UCSD-AML1 (cell line): ENCODE measurements at regions not wholly inside any gene's neighbourhood (a gene's known extent, or its start where the extent isn't known, plus 50 kb on each side); places are given as distances from the start of the nearest gene placed in this dataset.
"Not testable (repeated sequence)": the region's sequence is repeated elsewhere in the genome, so short reads cannot be mapped to it uniquely, and the experiment has no call there.

Experiments
- DNase-seq: peaks from one replicate; lab custom pipeline; 2025; ENCODE audit not compliant: unreplicated experiment; lab: John Stamatoyannopoulos, UW

DNA sequence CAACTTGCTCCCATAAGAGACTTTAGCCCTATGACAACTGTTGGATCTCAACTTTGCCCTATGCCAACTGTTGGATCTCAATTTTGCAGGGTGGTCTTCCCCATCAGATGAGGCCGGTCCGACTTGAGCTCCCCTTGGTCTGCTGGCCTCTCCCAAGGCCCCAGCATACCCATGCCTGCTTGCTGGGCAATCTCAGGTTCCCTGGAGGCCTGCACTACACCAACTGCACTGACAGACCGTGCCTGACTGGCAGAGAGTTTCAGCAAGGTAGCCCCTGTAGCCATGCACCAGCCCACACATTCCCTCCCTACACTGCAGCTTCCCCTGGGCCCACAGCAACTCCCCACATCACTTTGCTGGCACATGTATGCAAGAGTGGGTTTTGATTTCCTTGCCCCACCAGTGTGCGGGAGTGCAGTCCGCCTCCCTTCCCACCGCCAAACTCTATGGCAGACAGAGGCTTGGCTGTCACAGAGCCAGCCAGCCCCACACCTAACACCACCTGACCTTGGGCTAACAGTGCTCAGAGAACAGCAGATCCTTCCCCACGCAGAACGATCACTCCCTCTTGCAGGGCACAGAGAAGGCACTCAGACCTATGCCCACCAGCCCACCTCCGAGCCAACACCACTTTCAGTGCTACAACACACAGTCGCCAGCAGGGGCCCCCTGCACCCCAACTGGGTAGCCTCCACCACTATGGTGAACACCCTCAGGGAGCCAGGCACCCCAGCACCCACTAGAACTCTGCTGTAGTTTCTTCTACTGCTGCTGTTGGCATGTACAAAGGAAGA is 279.9 kb upstream of the COX7C start:
- no peak for DNase-seq

DNA sequence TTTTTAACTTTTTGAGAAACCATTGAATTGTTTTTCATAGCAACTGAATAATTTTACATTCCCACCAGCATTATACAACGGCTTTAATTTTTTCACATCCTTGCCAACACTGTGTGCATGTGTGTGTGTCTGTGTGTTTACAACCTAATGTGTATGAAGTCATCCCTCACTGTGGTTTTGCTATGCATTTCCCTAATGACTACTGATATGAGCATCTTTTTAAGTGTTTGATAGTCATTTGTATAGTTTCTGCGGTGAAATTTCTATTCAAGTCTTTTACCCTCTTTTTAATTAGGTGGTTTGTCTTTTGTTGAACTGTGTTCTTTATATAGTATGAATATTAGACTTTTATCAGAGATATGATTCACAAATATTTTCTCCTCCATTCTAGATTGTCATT is 263.1 kb upstream of the COX7C start:
- DNase-seq = no peak

DNA sequence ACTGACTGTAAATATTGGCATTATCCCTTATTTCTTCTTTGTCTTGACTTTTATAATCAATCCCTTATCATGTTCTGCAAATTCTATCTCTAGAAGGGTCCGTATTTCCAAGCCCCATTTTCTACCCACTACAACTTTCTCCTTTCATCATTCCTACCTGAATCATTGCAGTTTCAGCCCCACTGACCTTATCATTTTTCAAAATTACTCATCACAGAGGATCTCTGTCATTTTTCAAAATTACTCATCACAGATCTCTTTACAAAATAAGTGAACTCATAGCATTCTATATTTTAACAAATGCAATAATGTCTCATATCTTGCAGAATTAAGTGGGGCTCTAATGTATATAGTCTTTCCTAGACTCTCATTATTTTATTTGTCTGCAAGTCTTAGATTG is 256.9 kb upstream of the COX7C start:
- no peak for DNase-seq

DNA sequence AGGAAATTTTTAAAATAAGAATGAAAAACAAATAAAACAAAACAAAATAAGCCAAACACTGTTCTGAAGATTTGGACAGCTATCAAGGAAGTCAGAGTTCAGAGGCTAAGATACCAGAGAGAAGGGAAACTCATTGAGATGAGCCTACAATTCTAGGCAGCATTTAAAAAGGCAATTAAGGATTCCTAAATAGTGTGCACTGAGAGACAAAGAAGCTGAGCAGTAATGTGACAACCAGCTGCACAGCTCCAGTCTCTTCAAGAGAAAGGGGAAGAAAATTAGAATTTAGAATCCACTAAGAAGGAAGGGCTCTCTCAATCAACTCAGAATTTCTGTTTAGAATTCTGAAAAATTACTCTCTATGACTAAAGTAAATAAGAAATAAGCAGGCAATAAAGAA is 246.7 kb upstream of the COX7C start:
- no peak for DNase-seq

DNA sequence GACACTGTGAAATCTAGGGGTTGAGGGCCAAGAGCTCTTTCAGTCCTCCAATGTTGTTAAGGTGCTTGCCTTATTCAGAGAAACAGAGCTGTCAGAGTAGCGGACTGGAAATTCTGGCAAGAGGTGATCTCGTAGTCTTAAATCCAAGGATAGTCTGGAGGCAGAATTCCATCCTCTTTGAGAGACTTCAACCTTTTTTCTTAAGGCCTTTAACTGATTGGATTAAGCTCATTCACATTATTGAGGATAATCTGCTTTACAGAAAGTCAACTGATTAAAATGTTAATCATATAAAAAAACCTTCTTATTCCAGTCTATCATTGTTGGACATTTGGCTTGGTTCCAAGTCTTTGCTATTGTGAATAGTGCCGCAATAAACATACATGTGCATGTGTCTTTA is 243.1 kb upstream of the COX7C start:
- DNase-seq = no peak

DNA sequence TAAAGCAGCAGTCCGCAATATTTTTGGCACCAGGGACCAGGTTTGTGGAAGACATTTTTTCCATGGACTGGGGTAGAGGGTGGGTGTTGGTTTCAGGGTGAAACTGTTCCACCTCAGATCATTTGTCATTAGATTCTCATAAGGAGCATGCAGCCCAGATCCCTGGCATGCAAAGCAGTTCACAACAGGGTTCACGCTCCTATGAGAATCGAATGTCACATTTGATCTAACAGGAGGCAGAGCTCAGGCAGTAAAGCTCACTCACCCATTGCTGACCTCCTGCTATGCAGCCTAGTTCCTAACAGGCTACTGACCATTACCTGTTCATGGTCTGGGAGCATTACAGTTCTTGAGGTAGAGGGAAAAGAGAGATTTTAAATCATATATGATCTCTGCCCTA is 241.5 kb upstream of the COX7C start:
- DNase-seq = no peak

DNA sequence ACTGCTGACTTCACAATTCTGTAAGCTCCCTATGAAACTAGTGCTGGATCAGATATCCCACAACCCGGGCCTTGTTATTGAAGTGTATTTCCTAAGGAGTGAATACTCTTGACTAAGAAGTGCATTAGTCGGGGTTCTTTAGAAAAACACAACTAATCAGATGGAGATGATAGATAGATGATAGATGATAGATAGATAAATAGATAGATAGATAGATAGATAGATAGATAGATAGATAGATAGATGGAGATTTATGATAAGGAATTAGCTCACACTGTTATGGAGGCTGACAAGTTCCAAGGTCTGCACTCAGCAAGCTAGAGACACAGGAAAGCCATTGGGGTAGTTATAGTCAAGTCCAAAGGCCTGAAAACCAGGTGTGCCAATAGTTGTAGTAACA is 214.6 kb upstream of the COX7C start:
- DNase-seq = no peak

DNA sequence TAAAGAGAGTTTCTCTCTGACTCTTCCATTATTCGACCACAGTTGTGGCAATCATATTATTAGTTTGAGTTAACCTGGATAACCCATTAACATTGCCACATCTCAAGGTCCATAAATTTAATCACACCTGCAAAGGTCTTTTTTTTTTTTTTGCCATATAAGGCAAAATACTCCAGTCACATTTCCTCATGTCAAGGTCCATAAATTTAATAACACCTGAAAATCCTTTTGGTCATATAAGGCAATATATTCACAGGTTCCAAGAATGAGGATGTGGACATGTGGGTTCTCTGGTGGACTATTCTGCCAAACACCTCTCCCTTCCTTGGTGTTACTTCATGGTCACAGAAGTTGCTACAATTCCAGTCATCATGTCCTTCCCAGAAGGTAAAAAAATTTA is 213.5 kb upstream of the COX7C start:
- no peak for DNase-seq

DNA sequence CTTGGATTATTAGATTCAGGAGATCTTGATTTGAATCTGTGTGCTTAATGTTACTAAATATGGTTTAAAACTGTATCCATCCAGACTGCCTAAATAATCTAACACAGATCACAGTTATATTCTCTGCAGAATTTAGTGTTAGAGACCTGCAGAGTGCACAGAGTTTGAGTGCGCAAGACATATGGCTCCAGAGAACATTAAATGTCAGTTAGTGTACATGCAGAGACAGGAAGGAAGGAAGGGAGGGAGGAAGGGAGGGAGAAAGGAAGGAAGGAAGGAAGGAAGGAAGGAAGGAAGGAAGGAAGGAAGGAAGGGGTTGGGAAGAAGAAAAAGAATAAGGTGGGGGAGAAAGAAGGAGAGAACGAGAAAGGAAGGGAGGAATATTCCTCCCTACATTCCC is 210.0 kb upstream of the COX7C start:
- DNase-seq = no peak

DNA sequence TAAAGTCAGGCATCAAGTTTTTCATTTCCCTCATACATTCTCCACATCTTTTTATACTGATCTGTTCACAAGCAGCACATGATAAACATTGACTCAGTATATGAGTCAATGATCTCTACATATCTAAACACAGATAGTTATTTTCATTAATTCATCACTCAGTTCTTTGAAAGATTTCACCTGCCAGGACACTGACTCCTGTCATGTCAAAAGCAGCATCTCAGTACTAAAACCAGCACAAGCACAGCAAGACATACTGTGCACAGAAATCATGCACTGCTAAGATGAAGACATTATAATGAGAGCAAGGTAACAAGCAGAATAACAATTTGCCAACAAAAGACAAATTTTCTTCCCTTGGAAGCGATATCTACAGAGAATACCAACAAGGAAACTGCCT is 206.1 kb upstream of the COX7C start:
- DNase-seq = no peak

DNA sequence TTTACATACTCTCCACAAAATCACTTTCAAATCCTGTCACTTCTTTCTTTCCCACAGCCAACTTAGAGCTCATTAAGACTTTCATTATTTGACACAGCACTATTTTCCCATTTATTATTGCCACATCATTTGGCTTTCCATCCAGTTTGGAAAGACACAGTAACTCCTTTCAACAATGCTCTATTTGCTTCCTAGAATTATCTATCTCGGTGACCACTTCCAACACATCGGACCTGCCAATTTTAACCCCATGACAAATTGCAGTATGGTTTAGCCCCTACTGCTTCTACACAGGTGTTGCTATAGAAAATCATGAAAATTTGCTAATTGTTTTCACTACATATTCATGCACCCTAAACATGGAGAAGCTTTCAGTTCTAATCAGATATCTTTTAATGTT is 190.6 kb upstream of the COX7C start:
- no peak for DNase-seq

DNA sequence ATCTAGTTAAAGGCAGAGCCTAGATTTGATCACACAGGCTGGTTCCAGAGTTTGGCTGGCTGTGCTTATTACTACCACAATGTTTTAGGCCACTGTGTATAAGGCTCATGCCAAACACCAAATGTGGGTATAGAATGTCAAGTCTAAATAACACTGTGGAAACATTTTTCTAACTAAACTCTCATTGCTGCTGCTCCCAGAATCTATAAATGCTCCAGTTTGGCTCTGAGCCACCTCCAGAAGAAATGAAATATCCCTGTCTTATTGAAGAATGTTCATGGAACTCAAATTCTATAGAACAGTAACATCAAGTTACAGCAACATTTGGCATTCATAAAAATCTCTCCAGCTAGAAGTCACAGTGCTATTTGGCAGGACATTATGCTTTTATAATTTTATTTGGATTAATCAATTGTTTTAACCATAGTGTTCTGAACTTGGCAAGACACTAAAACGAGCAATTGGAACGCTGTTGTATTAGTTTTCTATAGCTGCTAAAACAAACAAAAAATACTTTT is 178.1 kb upstream of the COX7C start:
- DNase-seq = no peak

DNA sequence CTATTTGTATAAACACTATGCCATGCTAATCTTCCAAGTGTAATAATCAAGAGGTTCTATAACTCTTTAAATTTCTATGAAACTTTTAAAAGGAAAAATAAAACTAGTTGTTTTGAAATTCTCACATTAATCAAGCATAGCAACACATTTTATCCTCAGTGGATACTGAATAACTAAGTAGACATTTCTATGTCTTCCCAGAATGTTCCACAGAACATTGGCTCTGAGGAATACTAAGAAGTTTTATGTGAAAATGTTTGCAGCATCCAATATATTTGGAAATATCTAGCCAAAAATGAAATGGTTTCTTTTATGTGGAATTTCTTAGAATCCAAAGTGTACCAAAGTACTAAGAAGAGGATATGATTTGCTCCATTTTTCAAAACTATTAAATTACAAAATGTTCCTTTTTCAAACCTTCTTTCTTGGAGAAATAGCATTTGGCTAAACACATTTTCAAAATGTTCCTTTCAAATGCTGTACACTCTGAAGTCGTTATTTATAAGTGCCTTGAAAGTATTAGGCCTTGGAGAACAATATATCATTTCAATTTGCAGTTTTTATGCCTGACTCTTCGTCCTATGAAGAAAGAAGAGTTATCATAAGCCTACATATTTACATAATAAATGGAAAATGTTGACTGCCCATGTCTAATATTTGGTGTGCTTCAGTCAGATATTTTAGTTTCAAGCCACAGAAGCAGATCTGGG is 175.6 kb upstream of the COX7C start:
- DNase-seq = no peak

DNA sequence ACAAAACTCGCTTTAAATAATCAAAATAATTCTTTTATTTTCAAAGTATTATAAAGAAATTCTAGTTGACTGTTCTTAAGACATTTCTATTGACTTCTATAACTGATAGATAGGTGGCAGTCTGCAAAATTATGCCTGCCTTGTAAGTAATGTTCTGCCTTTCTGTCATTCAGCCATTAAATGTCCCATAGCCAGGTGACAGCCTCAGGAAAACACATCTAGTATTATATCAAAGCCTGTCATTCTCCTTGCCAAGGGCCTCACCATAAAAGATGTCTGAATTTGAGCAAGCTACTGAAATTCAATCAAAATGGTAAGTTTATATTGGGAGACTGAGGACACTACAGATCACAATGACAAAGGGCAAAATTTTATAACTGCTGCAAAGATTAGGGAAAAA is 170.4 kb upstream of the COX7C start:
- DNase-seq = no peak

DNA sequence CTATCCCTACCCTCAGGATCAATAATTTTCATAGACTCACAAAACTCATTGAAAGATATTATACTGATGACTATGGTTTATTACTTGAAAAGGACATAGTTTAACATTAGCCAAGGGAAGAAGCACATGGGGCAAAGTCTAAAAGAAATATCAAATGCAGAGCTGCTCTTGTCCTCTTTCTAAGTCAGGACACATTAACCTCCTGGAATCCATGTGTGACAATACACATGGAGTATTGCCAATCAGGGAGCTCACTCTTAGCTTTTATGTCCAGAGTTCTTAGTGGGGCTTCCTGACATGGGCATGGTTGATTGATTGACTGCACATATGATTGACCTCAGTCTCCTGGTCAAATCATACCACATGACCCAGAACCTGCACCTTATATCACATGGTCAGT is 165.5 kb upstream of the COX7C start:
- no peak for DNase-seq

DNA sequence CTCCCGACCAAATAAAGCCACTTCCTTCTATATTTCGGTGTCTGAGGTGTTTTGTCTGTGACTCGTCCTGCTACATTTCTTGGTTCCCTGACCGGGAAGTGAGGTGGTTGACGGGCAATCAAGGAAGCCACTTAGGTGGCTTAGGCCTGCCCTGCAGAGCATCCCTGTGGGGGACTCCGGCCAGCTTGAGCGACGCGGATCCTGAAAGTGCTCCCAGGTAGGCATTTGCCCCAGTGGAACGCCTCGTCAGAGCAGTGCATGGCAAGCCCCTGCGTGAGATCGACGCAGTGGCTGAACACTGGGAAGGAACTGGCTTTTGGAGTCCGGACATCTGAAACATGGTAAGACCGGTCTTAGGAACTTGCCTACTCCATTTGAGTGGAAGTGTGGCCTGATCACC is 157.2 kb upstream of the COX7C start:
- DNase-seq = no peak

DNA sequence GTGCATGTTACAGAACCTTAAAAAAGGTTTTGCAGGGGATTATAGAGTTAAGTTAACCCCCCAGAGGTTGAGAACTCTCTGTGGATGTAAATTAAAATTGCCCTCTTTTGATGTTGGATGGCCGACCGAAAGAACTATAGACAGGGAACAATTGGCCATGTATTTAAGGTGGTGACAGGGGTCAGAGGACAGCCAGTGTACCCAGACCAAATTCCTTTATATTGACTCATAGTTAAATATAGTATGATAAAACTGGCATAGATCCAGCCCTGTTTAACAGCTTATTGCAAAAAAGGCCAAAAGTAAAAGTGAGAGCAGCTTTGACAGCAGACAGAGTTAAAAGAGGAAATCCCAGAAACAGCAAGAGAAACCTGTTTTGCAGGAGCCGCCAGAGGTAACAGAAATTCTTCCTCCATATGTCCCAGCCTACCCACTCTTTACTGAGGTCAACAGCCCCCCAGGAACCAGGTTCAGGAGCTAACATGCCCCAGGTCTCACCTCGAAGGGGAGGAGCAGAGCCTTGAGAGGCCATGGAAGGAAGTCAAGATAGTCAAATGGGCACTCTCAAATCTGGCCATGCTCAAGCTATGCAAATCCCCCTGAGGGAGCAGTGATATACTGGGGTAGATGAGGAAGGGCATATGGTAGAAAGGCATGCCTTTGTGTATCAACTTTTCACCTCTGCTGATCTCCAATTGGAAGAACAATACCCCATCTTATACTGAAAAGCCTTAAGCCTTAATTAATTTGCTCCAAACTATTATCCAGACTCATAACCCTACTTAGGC is 156.4 kb upstream of the COX7C start:
- no peak for DNase-seq

DNA sequence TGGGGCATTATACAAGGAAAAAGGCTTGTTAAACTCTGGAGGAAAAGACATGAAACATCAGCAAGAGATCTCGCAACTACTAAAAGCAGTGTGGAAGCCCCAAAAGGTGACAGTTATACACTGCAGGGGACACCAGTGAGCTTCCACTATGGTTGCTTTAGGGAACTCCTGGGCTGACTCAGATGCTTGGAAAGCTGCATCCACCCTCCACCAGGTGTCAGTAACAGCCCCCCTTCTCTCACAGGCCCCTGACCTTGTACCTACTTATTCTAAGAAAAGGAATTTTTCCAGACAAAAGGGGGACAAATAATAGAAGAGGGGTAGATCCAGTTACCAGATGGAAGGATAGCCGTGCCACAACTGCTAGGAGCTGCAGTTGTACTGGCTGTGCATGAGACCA is 154.4 kb upstream of the COX7C start:
- no peak for DNase-seq

DNA sequence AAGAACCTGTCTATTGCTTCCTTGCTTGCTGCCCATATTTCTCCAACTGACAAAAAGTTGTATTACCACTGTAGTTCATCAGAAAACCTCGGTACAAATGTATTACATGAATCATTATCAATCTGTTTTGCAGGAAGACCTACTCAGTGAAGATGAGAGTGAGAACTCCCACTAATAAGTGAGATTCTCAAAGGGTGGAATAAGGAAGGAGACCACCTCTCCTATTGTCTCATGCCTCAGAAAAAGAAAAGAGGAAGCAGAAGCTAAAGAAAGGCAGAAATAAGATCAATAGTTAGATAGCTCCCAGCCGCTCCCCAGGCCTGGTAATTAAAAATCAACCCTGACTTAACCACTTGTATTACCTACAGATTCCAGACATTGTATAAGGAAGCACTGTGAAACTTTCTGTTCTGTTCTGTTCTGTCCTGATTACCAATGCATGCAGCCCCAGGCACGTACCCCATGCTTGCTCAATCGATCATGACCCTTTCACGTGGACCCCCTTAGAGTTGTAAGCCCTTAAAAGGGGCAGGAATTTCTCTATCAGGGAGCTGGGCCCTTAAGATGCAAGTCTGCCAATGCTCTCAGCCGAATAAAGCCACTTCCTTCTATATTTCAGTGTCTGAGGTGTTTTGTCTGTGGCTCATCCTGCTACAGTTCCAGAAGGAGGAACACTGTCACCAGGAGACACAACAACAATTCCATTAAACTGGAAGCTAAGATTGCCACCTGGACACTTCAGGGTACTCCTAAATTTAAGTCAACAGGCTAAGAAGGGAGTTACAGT is 152.5 kb upstream of the COX7C start:
- DNase-seq = no peak

DNA sequence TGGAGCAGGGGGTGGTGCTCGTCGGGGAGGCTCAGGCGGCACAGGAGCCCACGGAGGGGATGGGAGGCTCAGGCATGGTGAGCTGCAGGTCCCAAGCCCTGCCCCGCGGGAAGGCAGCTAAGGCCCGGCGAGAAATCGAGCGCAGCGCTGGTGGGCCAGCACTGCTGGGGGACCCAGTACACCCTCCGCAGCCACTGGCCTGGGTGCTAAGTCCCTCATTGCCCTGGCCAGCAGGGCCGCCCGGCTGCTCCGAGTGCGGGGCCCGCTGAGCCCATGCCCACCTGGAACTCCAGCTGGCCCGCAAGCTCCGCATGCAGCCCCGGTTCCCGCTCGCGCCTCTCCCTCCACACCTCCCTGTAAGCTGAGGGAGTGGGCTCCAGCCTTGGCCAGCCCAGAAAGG is 151.0 kb upstream of the COX7C start:
- DNase-seq = not testable (repeated sequence)

DNA sequence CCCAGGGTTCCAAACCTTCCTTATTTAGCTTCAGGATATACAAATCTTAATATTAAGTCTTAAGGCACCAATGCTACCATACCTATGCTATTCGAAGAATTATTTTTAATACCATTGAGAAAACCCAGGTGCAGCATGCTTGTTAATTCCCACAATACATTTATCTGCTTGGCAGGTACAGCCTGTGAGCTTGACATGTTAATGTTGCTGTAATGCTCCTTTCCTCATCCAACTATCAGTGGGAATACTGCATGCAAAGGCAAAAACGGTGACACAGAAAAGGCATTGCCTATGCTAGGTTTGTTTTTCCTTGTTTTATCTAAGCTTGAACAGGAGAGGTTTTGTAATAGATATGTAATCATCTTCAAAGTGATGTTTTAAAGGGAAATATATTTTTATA is 135.7 kb upstream of the COX7C start:
- no peak for DNase-seq
